Panc1 (cell line): ENCODE measurements at regions not wholly inside any gene's neighbourhood (a gene's known extent, or its start where the extent isn't known, plus 50 kb on each side); places are given as distances from the start of the nearest gene placed in this dataset.

Experiments used
- ATAC-seq: fragments of 200-7000 bp; cut with Tn5 transposase; 2 replicates; pipeline ENCODE4 v1.9.1; 2020; ENCODE audit warnings: mild to moderate bottlenecking, moderate library complexity
- BruUV-seq: library from RNA; stranded (reverse); fragments of 400-500 nt; replicated peaks from 2 replicates; lab custom pipeline; 2021; lab: Mats Ljungman, UMichigan
- CTCF ChIA-PET: fragments of 300-600 bp; sonication (Branson Sonifier 250); formaldehyde crosslinking; loops from one replicate; lab custom pipeline; 2022; ENCODE audit warnings: antibody characterized with exemption; lab: Charles Lee
- POLR2A ChIA-PET: fragments of 300-600 bp; sonication (Branson Sonifier 250); formaldehyde crosslinking; loops from one replicate; lab custom pipeline; 2022; ENCODE audit warnings: antibody characterized with exemption; lab: Charles Lee
- DNase-seq: peaks from one replicate; pipeline ENCODE4 v3.0.0-alpha.2; 2010; ENCODE audit warnings: low read depth, low spot score
- H3K27ac ChIP-seq: 2 replicates; pipeline ENCODE4 v1.5.1; 2011; ENCODE audit warnings: mild to moderate bottlenecking, low read length, inconsistent platforms
- H3K27me3 ChIP-seq: fragments of 200-500 bp; sonication (Bioruptor generic); 2 replicates; pipeline ENCODE4 v1.6.0; 2014; ENCODE audit warnings: low read length, inconsistent platforms; ENCODE audit not compliant: control insufficient read depth, insufficient read depth
- H3K36me3 ChIP-seq: fragments of 200-500 bp; sonication (Bioruptor generic); 2 replicates; pipeline ENCODE4 v1.5.1; 2014; ENCODE audit warnings: inconsistent platforms, mild to moderate bottlenecking, low read length, moderate library complexity; ENCODE audit not compliant: control insufficient read depth, insufficient read depth
- H3K4me1 ChIP-seq: 2 replicates; pipeline ENCODE4 v1.5.1; 2011; ENCODE audit warnings: inconsistent platforms, mild to moderate bottlenecking, low read length, moderate library complexity; ENCODE audit not compliant: control insufficient read depth, insufficient read depth
- H3K4me3 ChIP-seq, 2 experiments: 2 replicates each; pipeline ENCODE4 v1.5.1; 2011 to 2012; ENCODE audit warnings: low read depth in 2 of 2, low read length in 2 of 2, mild to moderate bottlenecking in 2 of 2, inconsistent platforms in 1 of 2, moderate library complexity in 1 of 2
- H3K9me3 ChIP-seq: fragments of 200-500 bp; sonication (Bioruptor generic); 2 replicates; pipeline ENCODE4 v1.5.1; 2014; ENCODE audit warnings: low read depth, mild to moderate bottlenecking, inconsistent platforms, low read length, moderate library complexity; ENCODE audit not compliant: control insufficient read depth, insufficient read depth
- POLR2AphosphoS5 ChIP-seq: IDR thresholded peaks from 2 replicates; pipeline ENCODE4 v1.6.1; 2012; ENCODE audit warnings: mild to moderate bottlenecking, low read depth, low read length, moderate library complexity
- SIN3A ChIP-seq: IDR thresholded peaks from 2 replicates; pipeline ENCODE4 v1.6.1; 2012; ENCODE audit warnings: low read depth, mild to moderate bottlenecking, low read length, moderate library complexity, borderline replicate concordance; ENCODE audit not compliant: insufficient read depth
- TCF7L2 ChIP-seq: IDR thresholded peaks from 2 replicates; pipeline ENCODE4 v1.6.1; 2011; ENCODE audit warnings: mild to moderate bottlenecking, low read depth, low read length, inconsistent platforms
- in situ Hi-C: cut with HindIII; loops from 2 replicates; pipeline ENCODE4 v1.10.0; 2016; ENCODE audit warnings: low sequenced_read_pairs, low pct_unique_long_range_greater_than_20kb
- intact Hi-C: fragments of 100-400 bp; cut with micrococcal nuclease; formaldehyde crosslinking; loops from one replicate; pipeline ENCODE4 v1.10.0; 2022; ENCODE audit not compliant: unreplicated experiment
- TF ChIP-seq, protein P1 (sequence below), 2 experiments: IDR thresholded peaks; 2 replicates each; pipeline ENCODE4 v1.6.1; 2011 to 2012; ENCODE audit warnings: low read depth in 2 of 2, control low read depth in 1 of 2, low read length in 1 of 2, mild to moderate bottlenecking in 1 of 2, moderate library complexity in 1 of 2; ENCODE audit not compliant: insufficient read depth in 1 of 2
- TF ChIP-seq, protein P2 (sequence below): fragments of 450-650 bp; IDR thresholded peaks from 2 replicates; pipeline ENCODE4 v1.5.1; 2017; ENCODE audit warnings: mild to moderate bottlenecking

DNA sequence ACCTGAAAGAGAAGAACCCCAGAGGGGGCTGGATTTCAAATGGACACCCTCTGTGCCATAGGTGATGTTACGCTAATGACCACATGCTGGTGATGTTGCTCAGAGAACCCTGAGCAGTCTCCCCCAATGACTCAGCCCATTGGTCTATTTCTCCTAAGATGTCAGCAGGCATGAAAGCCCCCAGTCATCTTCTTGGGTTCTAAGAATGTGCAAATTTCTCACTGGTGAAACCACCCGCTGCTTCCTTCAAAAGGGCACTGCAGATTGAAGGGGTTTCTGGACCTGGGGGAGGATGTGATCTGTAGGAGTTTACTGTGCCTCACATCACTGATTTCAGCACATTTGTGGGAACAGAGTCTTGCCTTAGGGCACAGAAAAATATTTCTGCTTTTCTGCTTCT, 298.4 kb upstream of the MOCS1 start:
- Histone ChIP-seq H3K4me1 (no peaks in the 10 kb centered on the region), H3K4me3 (no peak overlapping the region), H3K9me3 (no peaks in the 10 kb centered on the region), H3K36me3 (no peaks in the 10 kb centered on the region), H3K27me3 (no peaks in the 10 kb centered on the region), H3K27ac (no peak overlapping the region)
- DNase-seq (no peak), ATAC-seq (no peak)
- BruUV-seq: no TSS peak
- in situ Hi-C loops (no loop called here), intact Hi-C loops (no loop called here)
- TF ChIP-seq SIN3A (no peak), POLR2AphosphoS5 (no peak), TCF7L2 (no peak)
- TF ChIP-seq, protein P1, sequence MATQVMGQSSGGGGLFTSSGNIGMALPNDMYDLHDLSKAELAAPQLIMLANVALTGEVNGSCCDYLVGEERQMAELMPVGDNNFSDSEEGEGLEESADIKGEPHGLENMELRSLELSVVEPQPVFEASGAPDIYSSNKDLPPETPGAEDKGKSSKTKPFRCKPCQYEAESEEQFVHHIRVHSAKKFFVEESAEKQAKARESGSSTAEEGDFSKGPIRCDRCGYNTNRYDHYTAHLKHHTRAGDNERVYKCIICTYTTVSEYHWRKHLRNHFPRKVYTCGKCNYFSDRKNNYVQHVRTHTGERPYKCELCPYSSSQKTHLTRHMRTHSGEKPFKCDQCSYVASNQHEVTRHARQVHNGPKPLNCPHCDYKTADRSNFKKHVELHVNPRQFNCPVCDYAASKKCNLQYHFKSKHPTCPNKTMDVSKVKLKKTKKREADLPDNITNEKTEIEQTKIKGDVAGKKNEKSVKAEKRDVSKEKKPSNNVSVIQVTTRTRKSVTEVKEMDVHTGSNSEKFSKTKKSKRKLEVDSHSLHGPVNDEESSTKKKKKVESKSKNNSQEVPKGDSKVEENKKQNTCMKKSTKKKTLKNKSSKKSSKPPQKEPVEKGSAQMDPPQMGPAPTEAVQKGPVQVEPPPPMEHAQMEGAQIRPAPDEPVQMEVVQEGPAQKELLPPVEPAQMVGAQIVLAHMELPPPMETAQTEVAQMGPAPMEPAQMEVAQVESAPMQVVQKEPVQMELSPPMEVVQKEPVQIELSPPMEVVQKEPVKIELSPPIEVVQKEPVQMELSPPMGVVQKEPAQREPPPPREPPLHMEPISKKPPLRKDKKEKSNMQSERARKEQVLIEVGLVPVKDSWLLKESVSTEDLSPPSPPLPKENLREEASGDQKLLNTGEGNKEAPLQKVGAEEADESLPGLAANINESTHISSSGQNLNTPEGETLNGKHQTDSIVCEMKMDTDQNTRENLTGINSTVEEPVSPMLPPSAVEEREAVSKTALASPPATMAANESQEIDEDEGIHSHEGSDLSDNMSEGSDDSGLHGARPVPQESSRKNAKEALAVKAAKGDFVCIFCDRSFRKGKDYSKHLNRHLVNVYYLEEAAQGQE (IDR thresholded peaks at IDR 0.05; ENCODE audit: insufficient read depth in 1 of 2, low read depth in 2 of 2, low read length in 1 of 2): no peak
- TF ChIP-seq, protein P2, sequence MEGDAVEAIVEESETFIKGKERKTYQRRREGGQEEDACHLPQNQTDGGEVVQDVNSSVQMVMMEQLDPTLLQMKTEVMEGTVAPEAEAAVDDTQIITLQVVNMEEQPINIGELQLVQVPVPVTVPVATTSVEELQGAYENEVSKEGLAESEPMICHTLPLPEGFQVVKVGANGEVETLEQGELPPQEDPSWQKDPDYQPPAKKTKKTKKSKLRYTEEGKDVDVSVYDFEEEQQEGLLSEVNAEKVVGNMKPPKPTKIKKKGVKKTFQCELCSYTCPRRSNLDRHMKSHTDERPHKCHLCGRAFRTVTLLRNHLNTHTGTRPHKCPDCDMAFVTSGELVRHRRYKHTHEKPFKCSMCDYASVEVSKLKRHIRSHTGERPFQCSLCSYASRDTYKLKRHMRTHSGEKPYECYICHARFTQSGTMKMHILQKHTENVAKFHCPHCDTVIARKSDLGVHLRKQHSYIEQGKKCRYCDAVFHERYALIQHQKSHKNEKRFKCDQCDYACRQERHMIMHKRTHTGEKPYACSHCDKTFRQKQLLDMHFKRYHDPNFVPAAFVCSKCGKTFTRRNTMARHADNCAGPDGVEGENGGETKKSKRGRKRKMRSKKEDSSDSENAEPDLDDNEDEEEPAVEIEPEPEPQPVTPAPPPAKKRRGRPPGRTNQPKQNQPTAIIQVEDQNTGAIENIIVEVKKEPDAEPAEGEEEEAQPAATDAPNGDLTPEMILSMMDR: no peak
- ChIA-PET CTCF (no interaction called here), POLR2A (no interaction called here)

GRCh38 chr6:40227735-40228134, 293.5 kb upstream of the MOCS1 start:
- DNase-seq (no peak), ATAC-seq (no peak)
- POLR2A ChIA-PET: no interaction called here
- no peak overlapping the region for H3K27ac ChIP-seq
- intact Hi-C loops (no loop called here), in situ Hi-C loops (no loop called here)
- H3K4me3 ChIP-seq: no peak overlapping the region
- no peaks in the 10 kb centered on the region for H3K36me3 ChIP-seq
- H3K9me3 ChIP-seq: no peaks in the 10 kb centered on the region; the same call in 1 of the 2 replicates
- CTCF ChIA-PET: no interaction called here
- no TSS peak for BruUV-seq
- TF ChIP-seq, protein P2: no peak
- TF ChIP-seq POLR2AphosphoS5 (no peak), SIN3A (no peak), TCF7L2 (no peak)
- TF ChIP-seq, protein P1 (IDR thresholded peaks at IDR 0.05; ENCODE audit: insufficient read depth in 1 of 2, low read depth in 2 of 2, low read length in 1 of 2): no peak
- H3K27me3 ChIP-seq: no peaks in the 10 kb centered on the region
- H3K4me1 ChIP-seq: no peaks in the 10 kb centered on the region
